BE2C (cell line): ENCODE measurements at regions not wholly inside any gene's neighbourhood (a gene's known extent, or its start where the extent isn't known, plus 50 kb on each side); places are given as distances from the start of the nearest gene placed in this dataset.
"Not testable (repeated sequence)": the region's sequence is repeated elsewhere in the genome, so short reads cannot be mapped to it uniquely, and the experiment has no call there.

Experiments
- DNase-seq: peaks from one replicate; pipeline ENCODE4 v3.0.0-alpha.2; 2020
- H3K27me3 ChIP-seq: fragments of 250-450 bp; sonication (Bioruptor Pico); 2 replicates; pipeline ENCODE4 v1.5.1; 2020; ENCODE audit warnings: mild to moderate bottlenecking
- H3K36me3 ChIP-seq: fragments of 250-450 bp; sonication (Bioruptor Pico); 2 replicates; pipeline ENCODE4 v1.5.1; 2020; ENCODE audit warnings: mild to moderate bottlenecking
- H3K4me1 ChIP-seq: fragments of 250-450 bp; sonication (Bioruptor Pico); 2 replicates; pipeline ENCODE4 v1.5.1; 2020
- H3K4me3 ChIP-seq: 2 replicates; pipeline ENCODE4 v1.5.1; 2011; ENCODE audit warnings: low read depth, low read length
- H3K9me3 ChIP-seq: fragments of 250-450 bp; sonication (Bioruptor Pico); 2 replicates; pipeline ENCODE4 v1.5.1; 2020
- TF ChIP-seq, protein P1 (sequence below): IDR thresholded peaks from 2 replicates; pipeline ENCODE4 v1.5.1; 2012; ENCODE audit warnings: mild to moderate bottlenecking, low read depth, low read length

DNA sequence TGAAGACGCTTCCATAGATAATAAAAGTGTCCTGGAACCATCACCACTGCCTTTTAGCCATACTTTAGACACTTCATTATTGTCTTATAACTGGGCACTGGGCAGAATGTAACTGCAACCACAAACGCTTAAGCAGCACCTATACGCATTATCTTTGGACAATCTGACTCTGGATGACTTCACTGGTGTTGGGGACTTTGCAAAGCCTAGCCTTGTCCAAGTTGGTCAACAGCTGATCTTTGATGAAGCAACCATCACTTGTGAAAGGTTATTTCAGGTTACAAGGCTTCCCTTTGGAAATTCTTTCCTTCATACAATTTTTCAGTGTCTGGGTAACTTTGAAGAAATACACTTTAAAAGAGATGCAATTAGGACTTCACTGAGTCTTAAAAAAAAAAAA is 77.8 kb upstream of the ZNF462 start:
- H3K36me3 ChIP-seq, result no peaks in the 10 kb centered on the region
- no peak overlapping the region for H3K4me3 ChIP-seq
- TF ChIP-seq, protein P1, sequence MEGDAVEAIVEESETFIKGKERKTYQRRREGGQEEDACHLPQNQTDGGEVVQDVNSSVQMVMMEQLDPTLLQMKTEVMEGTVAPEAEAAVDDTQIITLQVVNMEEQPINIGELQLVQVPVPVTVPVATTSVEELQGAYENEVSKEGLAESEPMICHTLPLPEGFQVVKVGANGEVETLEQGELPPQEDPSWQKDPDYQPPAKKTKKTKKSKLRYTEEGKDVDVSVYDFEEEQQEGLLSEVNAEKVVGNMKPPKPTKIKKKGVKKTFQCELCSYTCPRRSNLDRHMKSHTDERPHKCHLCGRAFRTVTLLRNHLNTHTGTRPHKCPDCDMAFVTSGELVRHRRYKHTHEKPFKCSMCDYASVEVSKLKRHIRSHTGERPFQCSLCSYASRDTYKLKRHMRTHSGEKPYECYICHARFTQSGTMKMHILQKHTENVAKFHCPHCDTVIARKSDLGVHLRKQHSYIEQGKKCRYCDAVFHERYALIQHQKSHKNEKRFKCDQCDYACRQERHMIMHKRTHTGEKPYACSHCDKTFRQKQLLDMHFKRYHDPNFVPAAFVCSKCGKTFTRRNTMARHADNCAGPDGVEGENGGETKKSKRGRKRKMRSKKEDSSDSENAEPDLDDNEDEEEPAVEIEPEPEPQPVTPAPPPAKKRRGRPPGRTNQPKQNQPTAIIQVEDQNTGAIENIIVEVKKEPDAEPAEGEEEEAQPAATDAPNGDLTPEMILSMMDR, result no peak
- H3K9me3 ChIP-seq, result no peaks in the 10 kb centered on the region
- no peaks in the 10 kb centered on the region for H3K27me3 ChIP-seq
- no peak for DNase-seq
- no peaks in the 10 kb centered on the region for H3K4me1 ChIP-seq

DNA sequence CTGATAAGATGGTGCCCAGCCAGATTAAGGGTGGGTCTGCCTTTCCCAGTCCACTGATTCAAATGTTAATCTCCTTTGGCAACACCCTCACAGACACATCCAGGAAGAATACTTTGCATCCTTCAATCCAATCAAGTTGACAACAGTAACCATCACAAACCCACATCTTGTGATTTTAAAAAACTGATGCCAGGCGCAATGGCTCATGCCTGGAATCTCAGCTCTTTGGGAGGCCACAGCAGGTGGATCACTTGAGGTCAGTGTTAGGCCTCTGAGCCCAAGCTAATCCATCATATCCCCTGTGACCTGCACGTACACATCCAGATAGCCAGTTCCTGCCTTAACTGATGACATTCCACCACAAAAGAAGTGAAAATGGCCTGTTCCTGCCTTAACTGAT is 74.9 kb upstream of the ZNF462 start:
- not testable (repeated sequence) for H3K9me3 ChIP-seq, DNase-seq, H3K27me3 ChIP-seq, H3K4me1 ChIP-seq, H3K36me3 ChIP-seq, H3K4me3 ChIP-seq

DNA sequence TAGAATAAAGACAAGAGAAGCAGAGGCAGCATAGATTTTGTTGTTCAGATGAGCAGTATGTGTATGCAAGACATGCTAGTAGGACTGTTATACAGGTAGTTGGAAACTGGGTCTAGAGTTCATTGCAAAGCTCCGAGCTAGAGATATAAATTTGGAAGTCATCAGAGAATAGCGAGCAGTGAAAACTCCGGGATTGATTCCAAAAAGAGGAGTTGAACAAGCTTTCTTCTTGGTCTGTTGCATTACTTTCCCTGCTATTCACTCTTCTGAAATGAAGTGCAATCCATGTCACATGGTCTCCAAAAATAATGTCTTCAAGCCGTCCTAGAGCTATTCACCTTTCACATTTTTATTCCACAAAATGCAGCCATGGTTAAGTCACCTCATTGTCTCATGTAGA is 67.9 kb upstream of the ZNF462 start:
- Histone ChIP-seq H3K9me3 (no peaks in the 10 kb centered on the region), H3K36me3 (no peaks in the 10 kb centered on the region), H3K4me3 (no peak overlapping the region), H3K4me1 (no peaks in the 10 kb centered on the region; the same call in 1 of the 2 replicates), H3K27me3 (no peaks in the 10 kb centered on the region)
- TF ChIP-seq, protein P1, result no peak
- DNase-seq, result no peak

DNA sequence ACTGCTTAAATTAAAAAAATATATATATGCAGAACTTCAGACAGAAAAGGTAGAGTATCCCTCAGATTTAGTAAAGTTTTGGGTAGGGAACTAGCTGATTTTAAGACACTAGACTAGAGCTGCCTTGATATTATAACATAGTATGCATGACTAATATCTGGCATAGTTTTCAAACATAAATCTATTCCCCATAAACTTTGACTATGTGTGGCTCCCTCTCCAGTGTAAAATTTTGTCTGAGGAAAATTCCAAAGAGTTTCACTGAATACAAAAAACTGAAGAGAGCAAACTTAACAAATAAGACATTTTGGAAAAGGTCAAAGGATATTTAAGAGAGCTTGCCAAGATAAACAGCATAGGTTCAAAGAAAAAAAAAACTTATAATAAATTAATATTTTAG is 66.2 kb upstream of the ZNF462 start:
- H3K36me3 ChIP-seq, result no peaks in the 10 kb centered on the region
- H3K4me1 ChIP-seq, result no peaks in the 10 kb centered on the region; the same call in 1 of the 2 replicates
- TF ChIP-seq, protein P1, result no peak
- DNase-seq, result no peak
- H3K27me3 ChIP-seq, result no peaks in the 10 kb centered on the region
- no peaks in the 10 kb centered on the region for H3K9me3 ChIP-seq
- H3K4me3 ChIP-seq, result no peak overlapping the region

DNA sequence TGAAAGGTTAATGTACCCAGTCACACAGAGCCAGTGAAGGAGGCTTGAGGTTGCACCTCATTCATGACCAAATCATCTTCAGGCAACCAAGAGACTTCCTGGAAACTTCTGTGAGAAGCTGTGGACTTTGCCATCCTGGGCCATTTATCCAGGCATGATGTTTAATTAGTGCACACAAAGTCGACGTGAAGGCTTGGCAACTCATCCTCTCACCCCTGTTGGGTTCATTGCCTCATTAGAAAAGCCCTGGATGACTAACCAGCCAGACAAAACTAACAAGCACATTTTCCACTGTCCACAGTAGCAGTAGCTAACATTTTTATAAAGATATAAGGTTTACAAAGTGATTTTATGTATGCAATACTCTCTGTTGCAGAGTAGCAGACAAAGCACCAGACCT is 65.7 kb upstream of the ZNF462 start:
- TF ChIP-seq, protein P1, result no peak
- Histone ChIP-seq H3K27me3 (no peaks in the 10 kb centered on the region), H3K4me1 (no peaks in the 10 kb centered on the region; the same call in 1 of the 2 replicates), H3K36me3 (no peaks in the 10 kb centered on the region), H3K4me3 (no peak overlapping the region), H3K9me3 (no peaks in the 10 kb centered on the region)
- no peak for DNase-seq

DNA sequence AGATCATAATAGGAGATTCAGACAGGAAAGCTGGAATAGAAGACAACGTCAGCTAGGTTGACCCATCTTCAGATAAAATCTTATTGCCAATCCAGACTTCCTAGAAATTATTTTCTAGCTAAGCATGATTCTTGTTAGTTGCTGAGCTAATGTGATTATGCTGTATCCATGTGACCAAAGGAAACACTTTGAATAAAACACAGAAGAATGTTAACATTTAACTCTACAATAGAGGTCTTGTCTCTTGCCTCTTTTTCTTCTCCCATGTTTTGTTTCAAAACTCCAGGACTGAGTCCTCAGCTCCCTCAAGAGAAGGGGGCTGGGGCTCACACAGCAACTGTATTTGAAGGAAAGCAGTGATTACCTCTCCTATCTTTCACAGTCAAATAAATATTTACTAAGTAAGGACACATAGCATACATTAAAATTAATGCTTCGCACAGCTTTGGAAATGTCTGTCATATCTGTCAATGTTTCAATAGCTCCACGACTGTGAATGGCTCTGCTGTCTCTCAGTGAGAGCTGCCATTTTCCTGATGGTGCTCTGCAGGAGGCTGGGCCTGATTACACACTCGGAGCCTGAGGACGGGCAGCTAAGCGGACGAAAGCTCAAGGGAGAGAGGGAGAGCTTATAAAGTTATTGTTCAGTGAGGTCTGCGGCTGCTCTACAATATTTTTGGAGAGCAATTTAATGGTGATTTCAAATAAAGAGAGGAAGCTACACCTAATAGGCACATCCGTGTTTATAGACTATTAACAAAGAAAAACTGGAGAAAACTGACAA is 64.8 kb upstream of the ZNF462 start:
- H3K9me3 ChIP-seq, result no peaks in the 10 kb centered on the region
- no peak for DNase-seq
- no peaks in the 10 kb centered on the region; the same call in 1 of the 2 replicates for H3K4me1 ChIP-seq
- H3K36me3 ChIP-seq, result no peaks in the 10 kb centered on the region
- no peaks in the 10 kb centered on the region for H3K27me3 ChIP-seq
- no peak overlapping the region for H3K4me3 ChIP-seq
- TF ChIP-seq, protein P1, result no peak
